HCT116 (cell line): ENCODE measurements at regions not wholly inside any gene's neighbourhood (a gene's known extent, or its start where the extent isn't known, plus 50 kb on each side); places are given as distances from the start of the nearest gene placed in this dataset.

Experiments
- ATAC-seq: fragments of 200-7000 bp; cut with Tn5 transposase; 2 replicates; pipeline ENCODE4 v1.9.1; 2020; ENCODE audit warnings: mild to moderate bottlenecking, moderate library complexity
- BruUV-seq: library from RNA; stranded (reverse); fragments of 400-500 nt; replicated peaks from 2 replicates; lab custom pipeline; 2021; lab: Mats Ljungman, UMichigan
- CTCF ChIA-PET: fragments of 300-600 bp; sonication (Branson Sonifier 250); formaldehyde crosslinking; loops from one replicate; lab custom pipeline; 2021; ENCODE audit warnings: antibody characterized with exemption; lab: Charles Lee
- POLR2A ChIA-PET: fragments of 300-600, 350-600 bp; sonication (Branson Sonifier 250); formaldehyde crosslinking; loops from one replicate; lab custom pipeline; 2021; ENCODE audit warnings: antibody characterized with exemption; lab: Charles Lee
- RAD21 ChIA-PET, 2 experiments: fragments of 300-600 bp; sonication (Branson Sonifier 250); formaldehyde crosslinking; loops; one replicate each; lab custom pipeline; 2023; ENCODE audit warnings: low total read pairs in 2 of 2; ENCODE audit not compliant: uncharacterized antibody in 2 of 2, unreplicated experiment in 2 of 2, low non-redundant PET in 1 of 2; lab: Charles Lee
- DNase-seq: peaks from one replicate; pipeline ENCODE4 v3.0.0-alpha.2; 2010; ENCODE audit warnings: low read depth, low spot score
- H2AFZ ChIP-seq: fragments of 200-600 bp; shearing (Covaris generic), sonication (generic); 2 replicates; pipeline ENCODE4 v1.6.1; 2017; ENCODE audit warnings: low read depth, mixed run types, mixed read lengths, antibody characterized with exemption, low read length; ENCODE audit not compliant: poor library complexity, severe bottlenecking
- H3K27ac ChIP-seq: 2 replicates; pipeline ENCODE4 v1.5.1; 2012; ENCODE audit warnings: low read depth, low read length
- H3K27me3 ChIP-seq: fragments of 200-600 bp; sonication (generic); 2 replicates; pipeline ENCODE4 v1.6.1; 2016; ENCODE audit warnings: mixed run types, low read length, mixed read lengths; ENCODE audit not compliant: insufficient read depth
- H3K36me3 ChIP-seq, 2 experiments: fragments of 200-500 bp in 1 of 2; fragments of 200-600 bp in 1 of 2; sonication (Bioruptor generic) in 1 of 2; sonication (generic) in 1 of 2; 2 replicates each; pipeline versions ENCODE4 v1.5.1 to v1.6.1; 2014 to 2016; ENCODE audit warnings: low read length in 2 of 2, inconsistent platforms in 1 of 2, mixed read lengths in 1 of 2, mixed run types in 1 of 2; ENCODE audit not compliant: insufficient read depth in 2 of 2, control insufficient read depth in 1 of 2
- H3K4me1 ChIP-seq, 2 experiments: fragments of 200-600 bp in 1 of 2; sonication (generic) in 1 of 2; 2 replicates each; pipeline versions ENCODE4 v1.5.1 to v1.6.1; 2012 to 2017; ENCODE audit warnings: low read length in 2 of 2, inconsistent platforms in 1 of 2, mild to moderate bottlenecking in 1 of 2, mixed read lengths in 1 of 2, mixed run types in 1 of 2, moderate library complexity in 1 of 2; ENCODE audit not compliant: insufficient read depth in 2 of 2, control insufficient read depth in 1 of 2
- H3K4me2 ChIP-seq: fragments of 200-600 bp; sonication (generic); 2 replicates; pipeline ENCODE4 v1.6.1; 2017; ENCODE audit warnings: mixed run types, low read length, mixed read lengths
- H3K4me3 ChIP-seq, 2 experiments: fragments of 200-600 bp in 1 of 2; sonication (generic) in 1 of 2; replicated peaks in 1 of 2; 2 replicates each; pipeline ENCODE4 v1.5.1; 2011 to 2016; ENCODE audit warnings: low read length in 2 of 2, control low read depth in 1 of 2, low read depth in 1 of 2, mild to moderate bottlenecking in 1 of 2, mixed read lengths in 1 of 2, mixed run types in 1 of 2
- H3K79me2 ChIP-seq: fragments of 200-600 bp; sonication (generic); 2 replicates; pipeline ENCODE4 v1.6.1; 2017; ENCODE audit warnings: mild to moderate bottlenecking, mixed run types, low read length, moderate library complexity, mixed read lengths; ENCODE audit not compliant: insufficient read depth
- H3K9ac ChIP-seq: fragments of 200-600 bp; sonication (generic); 2 replicates; pipeline ENCODE4 v1.6.1; 2016; ENCODE audit warnings: low read length, mixed read lengths
- H3K9me2 ChIP-seq: fragments of 200-600 bp; sonication (generic), shearing (Covaris generic); 2 replicates; pipeline ENCODE4 v1.6.1; 2017; ENCODE audit warnings: mixed run types, mild to moderate bottlenecking, moderate library complexity; ENCODE audit not compliant: insufficient read depth
- H3K9me3 ChIP-seq, 2 experiments: fragments of 200-500 bp in 1 of 2; fragments of 200-600 bp in 1 of 2; sonication (Bioruptor generic) in 1 of 2; sonication (generic) in 1 of 2; 2 replicates each; pipeline ENCODE4 v1.6.1; 2014 to 2017; ENCODE audit warnings: low read length in 2 of 2, mixed read lengths in 2 of 2, inconsistent platforms in 1 of 2, low read depth in 1 of 2, mild to moderate bottlenecking in 1 of 2, mixed run types in 1 of 2, moderate library complexity in 1 of 2; ENCODE audit not compliant: control insufficient read depth in 1 of 2, insufficient read depth in 1 of 2
- H4K20me1 ChIP-seq: fragments of 200-600 bp; sonication (generic), shearing (Covaris generic); 2 replicates; pipeline ENCODE4 v1.6.1; 2017; ENCODE audit warnings: mixed run types, mild to moderate bottlenecking, moderate library complexity; ENCODE audit not compliant: insufficient read depth
- ATF3 ChIP-seq: IDR thresholded peaks from 2 replicates; pipeline ENCODE4 v1.6.1; 2012
- CBX3 ChIP-seq: IDR thresholded peaks from 2 replicates; pipeline ENCODE4 v1.6.1; 2012; ENCODE audit warnings: low read depth
- EGR1 ChIP-seq: IDR thresholded peaks from 2 replicates; pipeline ENCODE4 v1.6.1; 2012; ENCODE audit warnings: low read depth
- ELF1 ChIP-seq: IDR thresholded peaks from 2 replicates; pipeline ENCODE4 v1.6.1; 2012; ENCODE audit warnings: low read depth, borderline replicate concordance
- JUND ChIP-seq: IDR thresholded peaks from 2 replicates; pipeline ENCODE4 v1.6.1; 2012
- MAX ChIP-seq: IDR thresholded peaks from 2 replicates; pipeline ENCODE4 v1.6.1; 2012
- RAD21 ChIP-seq: IDR thresholded peaks from 2 replicates; pipeline ENCODE4 v1.6.1; 2012; ENCODE audit warnings: low read depth, mild to moderate bottlenecking
- SIN3A ChIP-seq: IDR thresholded peaks from 2 replicates; pipeline ENCODE4 v1.6.1; 2012; ENCODE audit warnings: low read depth
- SRF ChIP-seq: IDR thresholded peaks from 2 replicates; pipeline ENCODE4 v1.6.1; 2012; ENCODE audit warnings: low read depth
- TCF7L2 ChIP-seq: IDR thresholded peaks from 2 replicates; pipeline ENCODE4 v1.7.0; 2011; ENCODE audit warnings: borderline replicate concordance, inconsistent platforms; ENCODE audit not compliant: insufficient read depth, insufficient read length; ENCODE audit errors: extremely low read depth
- ZBTB33 ChIP-seq: IDR thresholded peaks from 2 replicates; pipeline ENCODE4 v1.6.1; 2011; ENCODE audit warnings: mild to moderate bottlenecking, low read length, moderate library complexity; ENCODE audit not compliant: insufficient replicate concordance; ENCODE audit errors: extremely low read depth
- intact Hi-C: fragments of 100-400 bp; cut with micrococcal nuclease; formaldehyde crosslinking; loops from 2 replicates; pipeline ENCODE4 v1.10.0; 2022

- intact Hi-C loops: no loop called here
- DNase-seq (no peak), ATAC-seq (no peak)
- H3K9me3 ChIP-seq: no peaks in the 10 kb centered on the region
- no peak overlapping the region for H3K9ac ChIP-seq
- no peaks in the 10 kb centered on the region for H4K20me1 ChIP-seq
- no peak overlapping the region for H3K4me3 ChIP-seq
- H3K4me2 ChIP-seq: no peak overlapping the region
- H3K79me2 ChIP-seq: no peaks in the 10 kb centered on the region
- RAD21 ChIA-PET: interaction anchor here (0.7 kb wide), 2 partner anchors 10 to 259 kb away, joined by 3 read pairs; no protein-coding TSS in a partner anchor
- BruUV-seq: no TSS peak
- no peaks in the 10 kb centered on the region for H3K9me2 ChIP-seq
- POLR2A ChIA-PET: no interaction called here
- H2AFZ ChIP-seq: no peak overlapping the region
- peaks cover 8 to 9% of the 10 kb centered on the region in 2 experiments for H3K4me1 ChIP-seq
- TF ChIP-seq MAX (no peak), RAD21 (no peak), ATF3 (no peak), CBX3 (no peak), SIN3A (no peak), EGR1 (no peak), SRF (no peak), ELF1 (no peak), JUND (no peak), ZBTB33 (no peak), TCF7L2 (no peak)
- no peaks in the 10 kb centered on the region for H3K36me3 ChIP-seq
- no peaks in the 10 kb centered on the region for H3K27me3 ChIP-seq
- H3K27ac ChIP-seq: no peak overlapping the region
- CTCF ChIA-PET: interaction anchor here (0.8 kb wide), 1 partner anchor 13 kb away, joined by 5 read pairs; no protein-coding TSS in a partner anchor
Measured at GRCh38 chr1:23624440-23624839, 65.1 kb upstream of the ID3 start.
